GM18502 (cell line): ENCODE measurements at regions not wholly inside any gene's neighbourhood (a gene's known extent, or its start where the extent isn't known, plus 50 kb on each side); places are given as distances from the start of the nearest gene placed in this dataset.

Experiments used
- ATAC-seq: cut with Tn5 transposase; IDR thresholded peaks from one replicate; pipeline ENCODE4 v1.9.1; 2021; ENCODE audit warnings: mild to moderate bottlenecking; ENCODE audit not compliant: unreplicated experiment, poor library complexity

- no peak for ATAC-seq
These were observed 1539.5 kb upstream of the TMEM132C start for GRCh38 chr12:126727218-126728075.

GRCh38 chr12:126734296-126734695 is 1532.7 kb upstream of the TMEM132C start:
- ATAC-seq, result no peak

DNA sequence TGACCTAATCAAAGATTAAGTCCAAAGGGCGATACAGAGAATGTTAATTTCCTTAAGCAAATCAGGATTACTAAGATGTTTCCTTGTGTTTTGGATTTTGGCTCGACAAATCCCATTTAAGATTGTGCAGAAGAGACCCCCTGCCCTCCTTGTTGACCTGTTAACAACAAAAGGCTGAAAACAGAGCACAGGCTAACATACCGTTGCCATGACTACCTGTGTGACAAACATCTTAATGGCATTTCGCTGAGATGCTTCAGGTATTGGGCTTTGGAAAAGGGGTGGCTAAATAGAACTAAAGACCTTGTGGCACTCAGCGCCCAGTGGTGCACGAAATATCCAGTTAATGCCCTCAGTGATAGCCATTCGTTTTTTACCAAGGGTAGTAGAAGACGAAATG is 1532.3 kb upstream of the TMEM132C start:
- ATAC-seq, result no peak

DNA sequence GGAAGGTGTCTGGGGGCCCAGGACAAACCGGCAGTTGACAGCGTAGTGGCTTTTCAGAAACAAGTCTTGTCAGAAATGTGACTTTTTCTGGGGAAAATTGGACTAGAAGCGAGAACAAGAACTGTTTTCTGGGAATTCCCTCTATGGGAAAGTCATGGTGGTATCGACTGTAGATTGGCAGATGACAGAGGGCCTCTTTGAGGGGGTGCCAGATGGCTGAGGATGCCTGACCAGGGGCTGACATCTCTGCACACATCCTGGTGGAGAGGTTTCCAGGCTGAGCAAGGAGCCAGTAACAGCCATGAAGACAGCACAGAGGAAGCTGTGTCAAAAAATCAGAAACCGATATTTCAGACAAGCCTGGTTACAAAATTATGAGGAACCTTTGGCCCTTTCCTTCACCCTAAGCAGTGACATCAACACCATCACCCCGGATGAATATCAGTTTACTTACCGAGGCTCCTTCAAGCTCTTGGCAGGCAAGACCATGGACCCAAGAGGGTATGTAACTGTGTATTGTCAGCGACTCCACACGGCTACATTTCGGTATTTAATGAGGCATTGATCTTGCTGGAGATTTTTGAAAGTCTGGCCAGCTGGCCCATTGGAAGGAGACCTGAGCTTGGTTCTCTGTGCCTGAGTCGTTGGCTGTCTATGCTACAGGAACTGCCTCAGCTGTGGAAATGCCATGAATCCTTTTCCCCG is 1525.3 kb upstream of the TMEM132C start:
- no peak for ATAC-seq

DNA sequence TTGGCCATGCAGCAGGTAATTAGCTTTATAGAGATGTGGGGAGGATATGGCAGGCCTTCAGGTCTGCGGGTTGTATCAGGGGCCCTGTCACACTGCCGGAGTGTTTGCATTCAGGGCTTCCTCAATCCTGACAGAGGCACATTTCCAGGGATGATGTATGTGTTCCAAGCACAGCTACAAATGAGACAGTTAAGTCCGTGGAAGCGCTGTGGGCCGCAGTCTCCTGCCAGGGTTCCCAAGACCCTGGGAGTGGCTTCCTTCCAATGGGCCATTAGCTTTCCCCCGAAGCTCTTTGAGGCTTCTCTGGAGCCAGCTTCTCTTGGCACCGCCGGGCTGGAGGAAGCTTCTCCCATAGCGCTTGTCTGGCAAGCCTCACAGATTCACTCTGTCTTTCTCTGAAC is 1524.7 kb upstream of the TMEM132C start:
- ATAC-seq, result no peak

DNA sequence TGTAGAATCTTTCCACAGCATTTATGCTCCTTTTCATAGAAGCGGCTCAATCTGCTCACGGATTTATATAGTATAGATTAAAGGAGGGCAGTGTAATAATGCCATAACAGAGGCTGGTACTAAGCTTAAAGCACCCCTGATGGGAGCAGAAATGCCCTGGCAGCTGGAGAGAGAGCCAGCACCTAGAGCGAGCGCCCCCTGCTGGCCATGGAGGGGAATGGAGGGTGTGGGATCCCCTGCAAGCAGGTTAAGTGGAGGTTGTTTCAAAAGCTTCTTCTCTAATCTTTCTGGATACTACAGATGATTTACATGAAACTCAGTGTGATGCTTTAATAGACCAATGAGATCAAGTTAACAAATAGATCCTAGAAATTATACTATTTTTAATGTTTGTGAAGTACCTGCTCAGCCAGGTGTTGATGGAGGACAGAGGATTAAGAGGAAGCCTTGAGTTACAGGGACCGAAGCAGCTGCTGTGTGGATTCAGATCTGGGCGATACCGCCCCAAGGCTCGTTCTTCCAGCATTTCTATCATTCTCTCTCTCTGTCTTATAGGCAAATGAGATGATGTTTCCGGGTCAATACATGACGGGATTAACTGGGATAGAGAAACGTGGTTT is 1519.3 kb upstream of the TMEM132C start:
- ATAC-seq, result no peak

GRCh38 chr12:126752021-126752420 is 1514.9 kb upstream of the TMEM132C start:
- no peak for ATAC-seq

DNA sequence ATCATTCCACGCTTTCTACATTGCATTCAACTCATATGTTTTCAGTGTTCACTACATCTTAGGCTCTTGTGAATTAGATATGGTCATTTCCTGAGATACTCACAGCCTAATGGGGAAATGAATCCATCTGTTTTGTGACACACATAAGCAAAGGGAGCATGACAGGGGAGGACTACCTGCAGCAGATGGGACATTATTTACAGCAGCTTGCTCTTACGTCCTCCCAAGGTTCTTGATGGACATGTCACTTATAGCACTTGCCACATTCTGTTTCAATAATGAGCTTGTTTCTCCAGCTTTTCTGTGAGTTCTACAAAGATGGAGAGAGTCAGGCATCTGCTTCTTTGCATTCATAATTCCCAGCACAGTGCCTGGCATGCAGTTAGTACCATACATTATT is 1509.6 kb upstream of the TMEM132C start:
- no peak for ATAC-seq

DNA sequence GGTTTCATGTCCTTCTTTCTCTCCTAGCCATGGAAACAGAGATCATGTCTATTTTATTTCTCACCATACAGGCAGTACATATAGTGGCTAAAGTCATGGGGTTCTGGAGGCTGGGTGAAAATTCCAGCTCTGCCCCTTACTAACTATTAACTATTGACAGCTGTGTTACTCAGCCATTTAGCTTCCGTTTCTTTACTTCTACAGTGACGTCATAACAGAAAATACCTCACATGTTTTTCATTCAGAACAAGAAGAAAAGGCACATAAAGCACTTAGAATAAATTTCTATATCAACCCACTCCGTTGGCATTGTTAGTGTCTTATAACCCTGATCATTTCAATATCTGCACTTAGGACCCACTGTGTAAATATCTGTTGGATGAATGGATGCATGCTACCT is 1506.9 kb upstream of the TMEM132C start:
- no peak for ATAC-seq

DNA sequence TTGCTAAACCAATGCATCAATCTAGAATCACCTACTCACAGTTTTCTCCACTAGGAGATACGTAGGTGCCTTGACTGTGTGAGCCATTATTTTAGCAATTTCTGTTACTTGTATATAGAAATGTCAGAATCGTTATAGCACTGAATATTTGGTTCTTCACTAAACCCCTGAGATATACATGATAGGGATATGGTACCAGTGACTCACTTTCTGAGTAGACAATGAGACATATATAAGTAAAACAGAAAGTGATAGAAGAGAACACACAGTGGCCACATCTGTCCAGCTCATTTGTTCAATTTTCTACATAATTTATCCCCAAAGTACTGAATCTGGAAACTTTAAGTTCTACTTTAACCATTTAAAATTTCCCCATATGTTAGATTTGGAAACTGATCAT is 1505.5 kb upstream of the TMEM132C start:
- ATAC-seq, result no peak

- ATAC-seq, result no peak
These were observed 1504.8 kb upstream of the TMEM132C start for GRCh38 chr12:126762150-126762549.

- ATAC-seq, result no peak
These were observed 1503.6 kb upstream of the TMEM132C start for GRCh38 chr12:126763359-126763758.

- no peak for ATAC-seq
These were observed 1499.6 kb upstream of the TMEM132C start for GRCh38 chr12:126767334-126767733.

DNA sequence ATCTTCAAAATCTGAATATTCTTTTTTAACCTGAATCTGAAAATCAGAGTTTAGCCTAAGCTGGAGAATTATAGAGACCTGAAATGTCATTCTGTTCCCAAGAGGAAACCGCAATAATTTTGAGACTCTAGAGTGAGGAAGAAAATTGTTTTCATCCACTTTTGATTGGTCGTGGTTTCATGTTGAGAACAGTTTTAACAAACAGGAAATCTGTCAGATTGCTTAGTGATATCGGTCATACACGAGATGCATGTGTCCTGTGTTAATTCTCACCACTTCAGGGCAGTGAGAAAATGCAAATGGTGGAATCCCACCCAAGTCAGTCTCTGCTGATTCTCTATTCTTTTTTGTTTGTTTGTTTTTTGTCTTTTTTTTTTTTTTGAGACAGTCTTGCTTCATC is 1498.5 kb upstream of the TMEM132C start:
- no peak for ATAC-seq

DNA sequence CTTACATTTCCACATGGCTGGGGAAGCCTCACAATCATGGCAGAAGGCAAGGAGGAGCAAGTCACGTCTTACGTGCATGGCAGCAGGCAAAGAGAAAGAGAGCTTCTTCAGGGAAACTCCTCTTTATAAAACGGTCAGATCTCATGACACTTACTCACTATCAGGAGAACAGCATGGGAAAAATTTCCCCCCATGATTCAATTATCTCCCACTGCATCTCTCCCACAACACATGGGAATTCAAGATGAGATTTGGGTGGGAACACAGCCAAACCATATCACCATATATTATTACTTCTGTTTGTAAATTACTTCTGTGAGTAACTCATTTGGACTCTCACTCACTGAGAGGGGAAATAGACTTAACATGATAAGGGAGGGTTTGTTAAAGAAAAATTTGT is 1496.8 kb upstream of the TMEM132C start:
- ATAC-seq, result no peak

DNA sequence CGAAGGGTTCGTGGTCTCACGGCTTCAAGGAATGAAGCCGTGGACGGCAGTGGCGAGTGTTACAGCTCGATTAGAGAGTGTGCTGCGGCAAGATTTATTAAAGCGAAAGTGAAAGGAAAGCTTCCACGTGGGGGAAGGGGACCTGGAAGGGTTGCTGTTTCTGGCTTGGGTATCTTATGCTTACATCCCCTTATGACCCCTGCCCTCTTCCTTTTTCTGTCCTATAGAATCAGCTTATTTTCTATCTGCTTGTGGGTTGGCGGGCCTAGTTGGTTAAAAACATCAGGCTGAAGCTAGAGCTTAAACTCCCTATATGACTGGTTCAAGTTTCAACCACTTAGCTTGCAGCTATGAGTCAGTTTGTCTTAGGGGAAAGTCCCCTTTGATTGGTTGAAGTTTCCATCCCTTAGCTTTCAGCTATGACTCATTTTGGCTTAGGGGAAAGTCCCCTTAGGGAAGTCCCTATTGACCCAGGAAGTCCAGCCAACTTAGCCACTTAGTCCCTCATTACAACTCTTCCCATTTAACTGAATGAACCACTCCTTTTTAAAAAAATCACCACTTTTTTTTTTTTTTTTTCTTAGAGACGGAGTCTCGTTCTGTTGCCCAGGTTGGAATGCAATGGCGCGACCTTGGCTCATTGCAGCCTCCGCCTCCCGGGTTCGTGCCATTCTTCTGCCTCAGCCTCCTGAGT is 1494.7 kb upstream of the TMEM132C start:
- peak; percentile 80 for ATAC-seq

- no peak for ATAC-seq
These were observed 1494.0 kb upstream of the TMEM132C start for GRCh38 chr12:126773012-126773411.

DNA sequence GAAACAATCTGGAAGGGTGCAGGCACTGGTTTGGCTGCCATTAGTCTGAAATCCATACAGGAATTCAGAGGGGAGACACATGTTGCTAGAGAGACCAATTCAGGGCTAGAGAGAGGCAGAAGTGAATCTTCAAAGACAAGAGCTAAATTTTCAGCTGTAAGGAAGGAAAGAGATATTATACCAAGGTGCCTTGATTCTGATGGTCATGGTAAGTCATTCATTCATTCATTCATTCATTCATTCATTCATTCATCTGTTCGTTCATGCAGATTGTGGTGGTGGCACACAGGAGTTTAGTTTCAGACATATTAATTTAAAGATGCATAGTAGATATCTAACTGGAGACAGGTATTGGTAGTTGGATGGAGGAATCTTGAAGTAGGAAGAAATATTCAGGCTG is 1493.5 kb upstream of the TMEM132C start:
- no peak for ATAC-seq

DNA sequence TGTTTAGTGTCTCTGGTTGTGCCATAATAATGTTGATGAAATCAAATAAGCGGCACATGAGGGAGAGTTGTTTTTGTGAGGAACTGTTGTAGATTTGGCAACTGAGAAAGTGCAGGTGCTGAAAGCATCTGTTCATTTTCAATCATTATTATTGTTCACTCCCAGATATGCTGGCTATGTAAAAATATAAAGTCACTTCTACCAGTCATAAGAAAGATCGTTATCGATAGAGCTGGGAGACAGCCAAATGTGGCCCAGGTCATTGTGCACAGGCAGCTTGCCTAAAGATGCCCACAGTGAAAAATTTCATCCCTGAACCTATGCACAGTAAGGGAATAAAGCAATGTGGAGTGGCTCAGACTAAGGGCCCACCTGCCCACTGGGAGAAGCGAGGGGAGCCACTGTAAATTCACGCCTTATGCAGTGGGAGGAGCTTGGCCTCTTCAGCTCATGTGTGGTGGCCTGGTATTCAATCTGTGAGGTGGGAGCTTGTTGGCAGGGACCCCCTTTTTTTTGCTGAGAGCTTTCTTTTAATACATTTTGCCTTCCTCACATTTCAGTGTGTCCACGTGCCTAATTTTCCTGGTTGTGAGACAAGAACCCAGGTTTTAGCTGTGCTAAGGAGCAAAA is 1490.8 kb upstream of the TMEM132C start:
- ATAC-seq, result no peak

DNA sequence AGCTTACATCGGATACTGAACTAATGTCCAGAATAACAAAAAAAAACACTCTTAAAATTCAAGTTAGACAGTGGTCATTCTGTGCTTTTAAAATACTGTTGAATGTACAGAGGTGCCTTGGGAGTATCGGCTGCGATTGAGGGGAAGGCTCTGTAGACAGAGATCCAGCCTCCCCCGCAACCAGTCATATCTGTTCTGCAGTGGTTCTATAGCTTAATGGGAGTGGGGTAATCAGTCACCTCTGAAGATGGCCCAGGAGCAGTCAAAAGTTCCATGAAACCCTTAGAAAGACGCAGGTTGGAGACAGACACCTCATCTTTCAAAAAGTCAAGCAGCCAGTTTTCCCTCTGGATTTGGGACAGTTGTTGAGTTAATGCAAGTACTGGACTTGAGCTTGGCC is 1486.6 kb upstream of the TMEM132C start:
- no peak for ATAC-seq
